ENCODE measurements at regions not wholly inside any gene's neighbourhood (a gene's known extent, or its start where the extent isn't known, plus 50 kb on each side); places are given as distances from the start of the nearest gene placed in this dataset.

DNA sequence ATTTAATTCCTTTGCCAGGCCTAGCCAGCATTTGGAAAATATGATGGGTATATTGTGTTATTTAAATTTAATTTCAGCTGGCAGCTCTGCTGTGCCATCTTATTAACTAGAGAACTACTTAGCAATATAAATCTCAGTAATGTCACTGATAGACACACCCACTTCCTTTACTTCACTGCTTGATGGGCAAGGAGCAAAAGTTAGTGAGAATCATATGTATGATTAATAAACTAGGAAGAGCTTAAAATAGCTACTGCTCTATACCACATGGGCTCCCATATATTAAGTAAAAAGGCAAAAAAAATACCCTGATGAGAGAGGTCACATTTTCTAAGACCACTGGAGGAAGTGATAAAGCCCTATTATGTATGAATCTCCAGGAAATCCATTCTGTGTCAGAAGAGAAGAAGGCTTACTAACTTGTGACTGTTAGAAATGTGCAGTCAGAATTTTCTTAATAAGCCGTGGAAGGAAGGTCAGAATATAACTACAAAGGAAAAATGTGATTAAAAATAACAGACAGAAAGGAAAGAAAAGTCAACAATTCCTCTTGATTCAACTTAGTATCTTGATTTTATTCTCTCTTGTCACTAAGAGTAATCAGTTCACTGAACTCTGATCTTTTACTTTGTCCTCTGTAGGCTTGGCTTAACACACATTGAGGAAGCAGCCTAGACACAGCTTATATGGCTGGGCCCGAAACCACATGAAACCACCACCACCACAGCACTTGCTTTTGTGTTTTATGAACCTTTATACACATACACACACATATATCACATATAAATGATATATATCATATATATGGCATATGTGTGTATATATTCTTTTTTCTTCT is 1233.9 kb upstream of the ALCAM start:
- Mint-ChIP-seq H3K4me1 (ENCODE audit: low read depth) (no peaks in the 10 kb centered on the region), H3K9me3 (no peaks in the 10 kb centered on the region), H3K27me3 (ENCODE audit: insufficient read depth) (no peaks in the 10 kb centered on the region), H3K36me3 (ENCODE audit: low read depth) (no peaks in the 10 kb centered on the region), H3K27ac (no peak overlapping the region), H3K4me3 (no peak overlapping the region)
- intact Hi-C loops (cut with micrococcal nuclease), result no loop called here
- no peak for DNase-seq (ENCODE audit: low spot score)

GRCh38 chr3:104133630-104134029 is 1233.1 kb upstream of the ALCAM start:
- H3K27ac Mint-ChIP-seq, result no peak overlapping the region
- no peaks in the 10 kb centered on the region for H3K27me3 Mint-ChIP-seq (ENCODE audit: insufficient read depth)
- no peaks in the 10 kb centered on the region for H3K36me3 Mint-ChIP-seq (ENCODE audit: low read depth)
- no peaks in the 10 kb centered on the region for H3K4me1 Mint-ChIP-seq (ENCODE audit: low read depth)
- intact Hi-C loops (cut with micrococcal nuclease), result no loop called here
- H3K4me3 Mint-ChIP-seq, result no peak overlapping the region
- no peak for DNase-seq (ENCODE audit: low spot score)
- no peaks in the 10 kb centered on the region for H3K9me3 Mint-ChIP-seq

DNA sequence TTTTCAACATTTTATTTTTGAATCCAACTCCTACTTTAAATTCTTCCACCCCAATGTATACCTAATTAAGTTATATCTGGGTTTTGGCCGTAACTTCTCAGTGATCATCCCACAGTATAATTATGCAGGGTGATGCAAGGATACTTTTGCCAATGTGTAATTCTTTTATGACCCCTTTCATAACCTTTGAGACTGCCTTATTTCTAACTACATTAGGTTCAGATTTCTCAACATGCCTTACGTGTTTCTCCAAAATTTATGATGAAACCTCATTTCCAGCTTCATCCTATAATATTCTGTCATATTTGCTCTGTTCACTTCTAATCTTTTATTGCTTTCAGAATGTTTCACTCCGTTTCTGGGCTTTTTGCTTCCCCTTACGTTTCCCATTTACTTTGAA is 1229.6 kb upstream of the ALCAM start:
- H3K4me3 Mint-ChIP-seq, result no peak overlapping the region
- no peaks in the 10 kb centered on the region for H3K27me3 Mint-ChIP-seq (ENCODE audit: insufficient read depth)
- no peak overlapping the region for H3K27ac Mint-ChIP-seq
- DNase-seq (ENCODE audit: low spot score), result no peak
- no peaks in the 10 kb centered on the region for H3K9me3 Mint-ChIP-seq
- no peaks in the 10 kb centered on the region for H3K4me1 Mint-ChIP-seq (ENCODE audit: low read depth)
- intact Hi-C loops (cut with micrococcal nuclease), result no loop called here
- H3K36me3 Mint-ChIP-seq (ENCODE audit: low read depth), result no peaks in the 10 kb centered on the region

GRCh38 chr3:104145164-104145563 is 1221.5 kb upstream of the ALCAM start:
- H3K4me3 Mint-ChIP-seq, result no peak overlapping the region
- no peaks in the 10 kb centered on the region for H3K9me3 Mint-ChIP-seq
- no peak overlapping the region for H3K27ac Mint-ChIP-seq
- H3K4me1 Mint-ChIP-seq (ENCODE audit: low read depth), result no peaks in the 10 kb centered on the region
- no peak for DNase-seq (ENCODE audit: low spot score)
- no peaks in the 10 kb centered on the region for H3K27me3 Mint-ChIP-seq (ENCODE audit: insufficient read depth)
- H3K36me3 Mint-ChIP-seq (ENCODE audit: low read depth), result no peaks in the 10 kb centered on the region
- intact Hi-C loops (cut with micrococcal nuclease), result no loop called here

- H3K4me3 Mint-ChIP-seq, result no peak overlapping the region
- no peaks in the 10 kb centered on the region for H3K9me3 Mint-ChIP-seq
- intact Hi-C loops (cut with micrococcal nuclease), result no loop called here
- DNase-seq (ENCODE audit: low spot score), result no peak
- H3K27ac Mint-ChIP-seq, result no peak overlapping the region
- H3K27me3 Mint-ChIP-seq (ENCODE audit: insufficient read depth), result no peaks in the 10 kb centered on the region
- no peaks in the 10 kb centered on the region for H3K36me3 Mint-ChIP-seq (ENCODE audit: low read depth)
- H3K4me1 Mint-ChIP-seq (ENCODE audit: low read depth), result no peaks in the 10 kb centered on the region
Measured at GRCh38 chr3:104149154-104149553, 1217.6 kb upstream of the ALCAM start.

- Mint-ChIP-seq H3K27ac (no peak overlapping the region), H3K36me3 (ENCODE audit: low read depth) (no peaks in the 10 kb centered on the region), H3K9me3 (no peaks in the 10 kb centered on the region), H3K27me3 (ENCODE audit: insufficient read depth) (no peaks in the 10 kb centered on the region), H3K4me3 (no peak overlapping the region), H3K4me1 (ENCODE audit: low read depth) (no peaks in the 10 kb centered on the region)
- intact Hi-C loops (cut with micrococcal nuclease), result no loop called here
- DNase-seq (ENCODE audit: low spot score), result no peak
Measured at GRCh38 chr3:104150724-104151123, 1216.0 kb upstream of the ALCAM start.

DNA sequence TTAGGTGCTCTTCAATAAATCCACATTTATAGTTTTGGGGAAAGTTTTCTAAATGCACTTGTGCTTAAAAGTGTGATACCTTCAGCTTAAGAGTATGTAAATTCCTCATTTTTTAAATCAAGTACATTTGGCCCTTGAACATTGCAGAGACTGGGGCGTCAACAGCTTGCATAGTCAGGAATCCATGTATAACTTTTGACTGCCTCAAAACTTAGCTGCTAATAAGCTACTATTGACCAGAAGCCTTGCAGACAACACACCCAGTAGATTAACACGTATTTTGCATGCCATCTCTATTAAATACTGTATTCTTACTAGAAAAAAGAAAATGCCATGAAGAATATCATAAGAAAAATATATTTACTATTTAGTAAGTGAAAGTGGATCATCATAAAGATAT is 1211.8 kb upstream of the ALCAM start:
- DNase-seq (ENCODE audit: low spot score), result no peak
- intact Hi-C loops (cut with micrococcal nuclease), result no loop called here
- no peaks in the 10 kb centered on the region for H3K36me3 Mint-ChIP-seq (ENCODE audit: low read depth)
- H3K4me3 Mint-ChIP-seq, result no peak overlapping the region
- H3K27me3 Mint-ChIP-seq (ENCODE audit: insufficient read depth), result no peaks in the 10 kb centered on the region
- H3K27ac Mint-ChIP-seq, result no peak overlapping the region
- H3K9me3 Mint-ChIP-seq, result no peaks in the 10 kb centered on the region
- no peaks in the 10 kb centered on the region for H3K4me1 Mint-ChIP-seq (ENCODE audit: low read depth)

DNA sequence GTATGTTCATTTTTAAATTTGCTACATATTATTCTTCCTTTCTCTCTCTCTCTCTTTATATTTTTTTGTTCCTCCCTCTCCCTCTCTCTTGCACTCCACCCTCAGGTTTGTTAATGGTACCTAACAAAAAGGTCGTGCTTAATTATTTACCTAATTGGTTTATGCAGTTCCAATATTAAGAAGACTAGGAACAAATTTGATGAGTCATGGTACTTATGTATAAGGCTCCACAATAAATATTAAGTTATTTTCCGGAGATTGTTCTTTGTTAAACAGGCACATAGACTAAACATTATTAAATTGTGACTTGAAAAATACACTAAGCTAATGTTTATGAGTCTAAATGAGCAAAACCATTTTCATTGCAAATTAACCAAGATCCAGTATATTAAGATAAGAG is 1200.8 kb upstream of the ALCAM start:
- no peaks in the 10 kb centered on the region for H3K27me3 Mint-ChIP-seq (ENCODE audit: insufficient read depth)
- no peak for DNase-seq (ENCODE audit: low spot score)
- H3K27ac Mint-ChIP-seq, result no peak overlapping the region
- H3K36me3 Mint-ChIP-seq (ENCODE audit: low read depth), result no peaks in the 10 kb centered on the region
- H3K4me1 Mint-ChIP-seq (ENCODE audit: low read depth), result no peaks in the 10 kb centered on the region
- H3K4me3 Mint-ChIP-seq, result no peak overlapping the region
- intact Hi-C loops (cut with micrococcal nuclease), result no loop called here
- peaks cover 15% of the 10 kb centered on the region for H3K9me3 Mint-ChIP-seq

- H3K36me3 Mint-ChIP-seq (ENCODE audit: low read depth), result no peaks in the 10 kb centered on the region
- no peak overlapping the region for H3K4me3 Mint-ChIP-seq
- intact Hi-C loops (cut with micrococcal nuclease), result no loop called here
- H3K27me3 Mint-ChIP-seq (ENCODE audit: insufficient read depth), result no peaks in the 10 kb centered on the region
- H3K4me1 Mint-ChIP-seq (ENCODE audit: low read depth), result no peaks in the 10 kb centered on the region
- H3K27ac Mint-ChIP-seq, result no peak overlapping the region
- H3K9me3 Mint-ChIP-seq, result peaks cover 15% of the 10 kb centered on the region
- no peak for DNase-seq (ENCODE audit: low spot score)
Measured at GRCh38 chr3:104168386-104168785, 1198.3 kb upstream of the ALCAM start.

GRCh38 chr3:104175696-104176095 is 1191.0 kb upstream of the ALCAM start:
- intact Hi-C loops (cut with micrococcal nuclease), result no loop called here
- Mint-ChIP-seq H3K36me3 (ENCODE audit: low read depth) (no peaks in the 10 kb centered on the region), H3K9me3 (no peaks in the 10 kb centered on the region), H3K4me1 (ENCODE audit: low read depth) (no peaks in the 10 kb centered on the region), H3K27me3 (ENCODE audit: insufficient read depth) (no peaks in the 10 kb centered on the region), H3K27ac (no peak overlapping the region), H3K4me3 (no peak overlapping the region)
- DNase-seq (ENCODE audit: low spot score), result no peak

- Mint-ChIP-seq H3K36me3 (ENCODE audit: low read depth) (no peaks in the 10 kb centered on the region), H3K27me3 (ENCODE audit: insufficient read depth) (no peaks in the 10 kb centered on the region), H3K27ac (no peak overlapping the region), H3K9me3 (no peaks in the 10 kb centered on the region), H3K4me1 (ENCODE audit: low read depth) (no peaks in the 10 kb centered on the region), H3K4me3 (no peak overlapping the region)
- intact Hi-C loops (cut with micrococcal nuclease), result no loop called here
- DNase-seq (ENCODE audit: low spot score), result no peak
Measured at GRCh38 chr3:104176706-104177105, 1190.0 kb upstream of the ALCAM start.

DNA sequence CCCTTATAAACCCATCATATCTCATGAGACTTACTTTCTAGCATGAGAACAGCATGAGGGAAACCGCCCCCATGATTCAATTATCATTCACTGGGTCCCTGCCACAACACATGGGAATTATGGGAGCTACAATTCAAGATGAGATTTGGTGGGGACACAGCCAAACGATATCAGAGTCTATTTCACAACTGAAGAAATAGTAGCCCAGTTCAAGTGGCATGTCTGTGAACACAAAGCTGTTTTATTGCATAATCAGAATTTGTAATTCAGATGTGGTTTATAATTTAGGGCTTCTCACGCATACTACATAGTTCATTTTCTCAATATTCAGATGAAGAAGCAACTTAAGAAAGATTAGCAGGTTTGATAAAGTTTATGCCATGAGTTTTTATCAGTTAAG is 1188.0 kb upstream of the ALCAM start:
- Mint-ChIP-seq H3K4me1 (ENCODE audit: low read depth) (no peaks in the 10 kb centered on the region), H3K27ac (no peak overlapping the region), H3K27me3 (ENCODE audit: insufficient read depth) (no peaks in the 10 kb centered on the region), H3K36me3 (ENCODE audit: low read depth) (no peaks in the 10 kb centered on the region), H3K4me3 (no peak overlapping the region), H3K9me3 (no peaks in the 10 kb centered on the region)
- DNase-seq (ENCODE audit: low spot score), result no peak
- intact Hi-C loops (cut with micrococcal nuclease), result no loop called here

- intact Hi-C loops (cut with micrococcal nuclease), result no loop called here
- Mint-ChIP-seq H3K36me3 (ENCODE audit: low read depth) (no peaks in the 10 kb centered on the region), H3K4me1 (ENCODE audit: low read depth) (no peaks in the 10 kb centered on the region), H3K27me3 (ENCODE audit: insufficient read depth) (no peaks in the 10 kb centered on the region), H3K27ac (no peak overlapping the region), H3K4me3 (no peak overlapping the region), H3K9me3 (no peaks in the 10 kb centered on the region)
- no peak for DNase-seq (ENCODE audit: low spot score)
Measured at GRCh38 chr3:104180906-104181305, 1185.8 kb upstream of the ALCAM start.

GRCh38 chr3:104190681-104191080 is 1176.0 kb upstream of the ALCAM start:
- no peaks in the 10 kb centered on the region for H3K9me3 Mint-ChIP-seq
- intact Hi-C loops (cut with micrococcal nuclease), result no loop called here
- H3K4me1 Mint-ChIP-seq (ENCODE audit: low read depth), result no peaks in the 10 kb centered on the region
- no peak overlapping the region for H3K27ac Mint-ChIP-seq
- H3K36me3 Mint-ChIP-seq (ENCODE audit: low read depth), result no peaks in the 10 kb centered on the region
- no peak overlapping the region for H3K4me3 Mint-ChIP-seq
- no peaks in the 10 kb centered on the region for H3K27me3 Mint-ChIP-seq (ENCODE audit: insufficient read depth)
- DNase-seq (ENCODE audit: low spot score), result no peak
